ENCODE measurements at regions not wholly inside any gene's neighbourhood (a gene's known extent, or its start where the extent isn't known, plus 50 kb on each side); places are given as distances from the start of the nearest gene placed in this dataset.
"Not testable (repeated sequence)": the region's sequence is repeated elsewhere in the genome, so short reads cannot be mapped to it uniquely, and the experiment has no call there.

GRCh38 chr21:23930565-23930964 is 1676.7 kb downstream of the MRPL39 start:
- H3K9me3 ChIP-seq, result no peaks in the 10 kb centered on the region
- H3K27me3 ChIP-seq (replicated peaks; ENCODE audit: insufficient read depth), result no peaks in the 10 kb centered on the region
- DNase-seq (ENCODE audit: low spot score), result no peak
- TF ChIP-seq CTCF (IDR thresholded peaks at IDR 0.05), result no peak
- no peak for ATAC-seq (ENCODE audit: insufficient number of reproducible peaks, low FRiP score, low read depth)
- no peaks in the 10 kb centered on the region for H3K36me3 ChIP-seq
- no peak overlapping the region for H3K4me3 ChIP-seq
- no peak overlapping the region for H3K27ac ChIP-seq
- no peaks in the 10 kb centered on the region for H3K4me1 ChIP-seq (ENCODE audit: control insufficient read depth in 1 of 2, low read depth in 2 of 2)

- H3K27ac ChIP-seq; H3K36me3 ChIP-seq; DNase-seq (ENCODE audit: low spot score); H3K4me3 ChIP-seq; H3K27me3 ChIP-seq (replicated peaks; ENCODE audit: insufficient read depth); H3K4me1 ChIP-seq (ENCODE audit: control insufficient read depth in 1 of 2, low read depth in 2 of 2); H3K9me3 ChIP-seq; ATAC-seq (ENCODE audit: insufficient number of reproducible peaks, low FRiP score, low read depth): not testable (repeated sequence)
Observed at GRCh38 chr21:23926430-23926829, 1680.9 kb downstream of the MRPL39 start.

- ATAC-seq (ENCODE audit: insufficient number of reproducible peaks, low FRiP score, low read depth) (no peak), DNase-seq (ENCODE audit: low spot score) (no peak)
- H3K27ac ChIP-seq, result no peak overlapping the region
- TF ChIP-seq CTCF (IDR thresholded peaks at IDR 0.05), result no peak
- no peaks in the 10 kb centered on the region for H3K4me1 ChIP-seq (ENCODE audit: control insufficient read depth in 1 of 2, low read depth in 2 of 2)
- no peak overlapping the region for H3K4me3 ChIP-seq
- no peaks in the 10 kb centered on the region for H3K27me3 ChIP-seq (replicated peaks; ENCODE audit: insufficient read depth)
- H3K36me3 ChIP-seq, result no peaks in the 10 kb centered on the region
- H3K9me3 ChIP-seq, result no peaks in the 10 kb centered on the region
Observed at GRCh38 chr21:23921670-23922418, 1685.4 kb downstream of the MRPL39 start.

GRCh38 chr21:23900727-23901126 is 1706.6 kb downstream of the MRPL39 start:
- TF ChIP-seq CTCF (IDR thresholded peaks at IDR 0.05), result no peak
- Histone ChIP-seq H3K9me3 (no peaks in the 10 kb centered on the region), H3K27me3 (replicated peaks; ENCODE audit: insufficient read depth) (no peaks in the 10 kb centered on the region), H3K4me1 (ENCODE audit: control insufficient read depth in 1 of 2, low read depth in 2 of 2) (no peaks in the 10 kb centered on the region), H3K36me3 (no peaks in the 10 kb centered on the region), H3K4me3 (no peak overlapping the region), H3K27ac (no peak overlapping the region)
- DNase-seq (ENCODE audit: low spot score), result no peak
- ATAC-seq (ENCODE audit: insufficient number of reproducible peaks, low FRiP score, low read depth), result no peak

GRCh38 chr21:23899561-23899960 is 1707.7 kb downstream of the MRPL39 start:
- ATAC-seq (ENCODE audit: insufficient number of reproducible peaks, low FRiP score, low read depth), result no peak
- no peaks in the 10 kb centered on the region for H3K36me3 ChIP-seq
- no peak for TF ChIP-seq CTCF (IDR thresholded peaks at IDR 0.05)
- no peak overlapping the region for H3K4me3 ChIP-seq
- H3K9me3 ChIP-seq, result no peaks in the 10 kb centered on the region
- H3K27ac ChIP-seq, result no peak overlapping the region
- no peaks in the 10 kb centered on the region for H3K27me3 ChIP-seq (replicated peaks; ENCODE audit: insufficient read depth)
- no peaks in the 10 kb centered on the region for H3K4me1 ChIP-seq (ENCODE audit: control insufficient read depth in 1 of 2, low read depth in 2 of 2)
- no peak for DNase-seq (ENCODE audit: low spot score)

GRCh38 chr21:23890652-23891051 is 1716.6 kb downstream of the MRPL39 start:
- H3K36me3 ChIP-seq, result no peaks in the 10 kb centered on the region
- no peak for TF ChIP-seq CTCF (IDR thresholded peaks at IDR 0.05)
- no peak for ATAC-seq (ENCODE audit: insufficient number of reproducible peaks, low FRiP score, low read depth)
- no peak overlapping the region for H3K27ac ChIP-seq
- H3K4me1 ChIP-seq (ENCODE audit: control insufficient read depth in 1 of 2, low read depth in 2 of 2), result no peaks in the 10 kb centered on the region
- H3K27me3 ChIP-seq (replicated peaks; ENCODE audit: insufficient read depth), result no peaks in the 10 kb centered on the region
- DNase-seq (ENCODE audit: low spot score), result no peak
- H3K4me3 ChIP-seq, result no peak overlapping the region
- H3K9me3 ChIP-seq, result no peaks in the 10 kb centered on the region
